HG02970 (cell line): ENCODE measurements at regions not wholly inside any gene's neighbourhood (a gene's known extent, or its start where the extent isn't known, plus 50 kb on each side); places are given as distances from the start of the nearest gene placed in this dataset.
A peak's percentile ranks its signal among the peaks of the same experiment; 100 is the strongest.

Experiments used
- ATAC-seq: cut with Tn5 transposase; IDR thresholded peaks from one replicate; pipeline ENCODE4 v1.9.1; 2021; ENCODE audit warnings: mild to moderate bottlenecking, moderate library complexity, moderate number of reproducible peaks; ENCODE audit not compliant: unreplicated experiment, low FRiP score

DNA sequence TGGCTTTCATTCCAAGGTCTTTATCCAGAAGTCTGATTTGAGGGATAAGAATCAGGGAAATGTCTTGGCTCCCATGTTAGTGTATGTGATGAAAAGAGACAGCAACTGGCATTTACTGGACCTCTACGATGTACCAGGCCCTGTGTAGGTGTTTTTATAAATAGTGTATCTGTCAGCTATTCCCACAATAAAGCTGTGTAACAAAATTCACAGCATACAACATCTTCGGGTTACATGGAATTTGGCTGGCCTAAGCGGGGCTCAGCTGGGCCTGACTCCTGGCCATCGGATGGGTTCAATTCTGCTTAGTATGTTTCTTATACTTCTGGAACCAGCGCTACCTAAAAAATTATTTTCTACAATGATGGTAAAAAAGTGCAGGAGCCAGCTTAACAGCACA lies 128.2 kb downstream of the SNX5 start:
- ATAC-seq: no peak

GRCh38 chr20:17838921-17839320 lies 129.7 kb downstream of the SNX5 start:
- ATAC-seq: no peak

DNA sequence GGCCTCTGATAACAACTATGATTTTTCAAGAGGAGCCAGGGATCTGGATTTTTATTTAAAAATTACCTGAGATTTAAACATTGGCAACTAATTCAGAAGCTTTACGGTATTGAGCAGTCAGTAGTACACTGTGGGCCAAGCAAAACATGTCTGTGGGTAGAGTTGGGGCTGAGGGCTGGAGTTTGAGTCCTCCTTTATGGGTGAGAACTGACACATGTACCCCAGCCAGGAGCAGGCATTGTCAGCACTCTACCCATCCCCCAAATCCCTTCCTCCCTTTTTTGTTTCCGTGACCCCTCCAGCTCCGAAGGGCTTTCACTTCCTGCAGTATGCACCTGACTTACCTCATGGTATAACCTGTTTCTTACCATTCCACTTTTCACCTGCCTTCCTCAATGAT lies 131.4 kb downstream of the SNX5 start:
- ATAC-seq: no peak

- ATAC-seq: no peak
Observed at GRCh38 chr20:17836303-17836861, 132.2 kb downstream of the SNX5 start.

DNA sequence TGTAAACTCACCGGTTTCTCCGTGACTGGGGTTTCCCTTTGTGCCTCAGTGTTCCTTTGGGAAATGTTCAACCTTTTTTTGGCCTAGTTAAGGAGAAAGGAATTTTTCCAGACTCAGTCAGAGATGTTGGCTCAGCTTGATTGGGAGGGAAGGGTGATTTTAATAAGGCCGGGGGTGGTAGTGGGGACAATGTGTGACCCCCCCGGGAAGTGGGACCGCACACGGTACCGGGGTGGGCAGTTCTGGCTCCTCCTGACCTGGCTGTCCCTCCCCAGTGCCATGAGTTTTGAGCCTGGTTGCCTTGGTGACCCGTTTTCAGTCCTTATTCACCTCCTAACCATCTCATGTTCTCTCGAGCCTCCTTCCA lies 132.7 kb downstream of the SNX5 start:
- ATAC-seq: no peak

DNA sequence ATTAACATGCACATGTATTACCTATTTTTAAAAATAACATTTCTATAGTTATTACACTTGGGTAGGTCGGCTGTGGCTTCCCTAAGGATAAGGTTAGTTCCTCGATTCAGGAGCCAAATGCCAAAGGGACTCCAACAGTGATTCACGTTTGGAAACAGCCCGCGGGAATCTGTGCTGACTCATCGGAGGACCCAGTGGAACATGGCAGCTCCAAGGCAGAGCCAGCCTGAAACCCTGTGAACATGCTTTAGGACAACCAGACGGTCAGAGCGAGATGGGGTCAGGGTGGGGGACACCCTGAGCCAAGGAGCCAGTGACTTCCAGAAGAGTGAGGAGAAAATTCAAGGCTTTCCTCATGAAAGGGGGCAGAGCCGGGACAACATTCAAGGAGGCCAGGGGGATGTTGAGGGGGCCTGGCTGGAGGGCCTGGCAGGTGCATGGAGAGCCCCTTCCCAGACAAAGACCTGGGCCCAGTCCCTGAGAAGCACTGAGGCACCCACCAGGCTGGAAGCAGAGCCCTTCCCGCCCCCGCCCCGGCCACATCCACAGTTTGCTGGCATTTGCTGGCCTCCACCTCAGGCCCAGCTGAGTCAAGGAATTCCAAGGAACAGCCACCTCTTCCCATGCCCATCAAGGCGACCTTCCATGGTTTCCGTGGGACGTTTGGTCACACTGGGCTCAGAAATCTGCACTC lies 133.2 kb downstream of the SNX5 start:
- ATAC-seq: no peak

GRCh38 chr20:17834804-17835203 lies 133.8 kb downstream of the SNX5 start:
- no peak for ATAC-seq

- no peak for ATAC-seq
Observed at GRCh38 chr20:17833036-17833674, 133.4 kb downstream of the BANF2 start.

DNA sequence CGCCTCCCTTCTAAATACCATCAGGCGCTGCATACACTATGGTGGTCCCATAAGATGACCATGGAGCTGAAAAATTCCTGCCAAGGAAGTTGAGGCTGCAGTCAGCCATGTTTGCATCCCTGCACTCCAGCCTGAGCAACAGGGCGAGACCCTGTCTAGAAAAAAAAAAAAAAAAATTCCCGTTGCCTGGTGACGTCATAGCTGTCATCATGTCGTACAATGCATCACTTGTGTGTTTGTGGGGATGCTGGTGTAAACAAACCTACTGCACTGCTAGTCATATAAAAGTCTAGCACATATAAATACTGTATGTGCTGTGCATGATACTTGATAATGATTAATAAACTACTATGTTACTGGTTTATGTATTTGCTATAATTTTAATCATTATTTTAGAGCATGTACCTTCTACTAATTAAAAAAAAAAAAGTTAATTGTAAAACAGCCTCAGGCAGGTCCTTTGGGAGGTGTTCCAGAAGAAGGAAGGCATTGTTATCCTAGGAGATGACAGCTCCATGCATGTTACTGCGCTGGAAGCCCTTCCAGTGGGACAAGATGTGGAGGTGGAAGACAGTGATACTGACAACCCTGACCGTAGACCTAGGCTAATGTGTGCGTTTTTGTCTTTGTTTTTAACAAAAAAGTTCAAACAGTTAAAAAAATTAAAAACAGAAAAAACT lies 132.6 kb downstream of the BANF2 start:
- no peak for ATAC-seq

GRCh38 chr20:17828598-17829144 lies 128.9 kb downstream of the BANF2 start:
- ATAC-seq: no peak

DNA sequence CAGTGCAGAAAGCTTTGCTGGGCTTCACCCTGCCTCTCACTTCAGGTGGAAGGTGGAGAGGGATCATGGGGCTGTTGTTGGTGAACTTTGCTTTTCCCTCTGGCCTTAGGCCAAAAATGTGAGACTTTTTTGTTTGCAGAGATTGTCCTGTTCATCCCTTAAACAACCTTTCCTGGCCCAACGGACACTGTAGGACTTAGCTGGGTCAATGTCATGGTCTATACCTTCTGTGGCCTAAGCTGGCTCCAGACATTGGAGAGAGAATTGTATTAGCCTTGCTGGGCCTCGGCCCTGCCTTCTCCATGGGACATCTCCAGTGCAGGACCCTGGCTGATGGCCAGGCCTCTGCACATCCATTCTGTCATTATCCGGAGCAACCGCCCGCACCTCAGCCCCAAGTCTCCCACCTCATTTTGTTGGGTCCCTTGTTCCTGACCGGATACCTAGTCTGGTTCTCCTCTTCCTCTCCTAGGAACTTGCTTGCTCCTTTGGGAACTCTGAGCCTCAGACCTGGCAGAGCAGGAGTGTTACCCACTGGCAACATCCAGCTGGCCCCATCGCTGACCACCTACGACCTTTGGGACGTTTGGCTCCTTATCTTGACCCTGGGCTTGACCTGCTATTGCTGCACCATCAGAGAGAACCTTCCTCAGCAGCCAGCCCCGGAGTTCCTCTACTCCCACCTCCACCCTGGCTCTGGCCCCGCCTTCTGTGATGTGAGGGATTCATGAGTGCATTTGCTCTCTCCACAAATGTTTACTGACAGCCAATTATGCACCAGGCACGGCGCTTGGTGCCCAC lies 128.2 kb downstream of the BANF2 start:
- no peak for ATAC-seq

DNA sequence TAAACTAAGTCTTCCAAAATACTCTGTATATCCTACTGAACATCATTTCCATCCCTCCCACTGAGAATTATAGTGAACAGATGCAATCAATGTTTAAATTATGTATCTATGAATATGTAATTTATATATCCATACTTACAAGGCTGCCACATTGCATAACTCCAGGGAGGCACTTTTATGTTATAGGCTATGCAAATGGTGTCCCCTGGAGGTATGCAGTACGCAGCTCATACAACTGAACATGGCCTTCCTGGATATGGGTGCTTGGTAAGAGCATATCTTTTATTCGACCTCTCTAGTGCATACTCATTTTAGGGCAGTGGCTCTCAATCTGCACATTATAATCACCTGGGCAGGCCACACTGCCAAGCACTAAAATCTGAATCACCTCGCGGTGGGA lies 127.3 kb downstream of the BANF2 start:
- no peak for ATAC-seq

- peak; percentile 78 for ATAC-seq
Observed at GRCh38 chr20:17825960-17826843, 126.4 kb downstream of the BANF2 start.

GRCh38 chr20:17825252-17825959 lies 125.6 kb downstream of the BANF2 start:
- no peak for ATAC-seq

- no peak for ATAC-seq
Observed at GRCh38 chr20:17824676-17825251, 125.0 kb downstream of the BANF2 start.

DNA sequence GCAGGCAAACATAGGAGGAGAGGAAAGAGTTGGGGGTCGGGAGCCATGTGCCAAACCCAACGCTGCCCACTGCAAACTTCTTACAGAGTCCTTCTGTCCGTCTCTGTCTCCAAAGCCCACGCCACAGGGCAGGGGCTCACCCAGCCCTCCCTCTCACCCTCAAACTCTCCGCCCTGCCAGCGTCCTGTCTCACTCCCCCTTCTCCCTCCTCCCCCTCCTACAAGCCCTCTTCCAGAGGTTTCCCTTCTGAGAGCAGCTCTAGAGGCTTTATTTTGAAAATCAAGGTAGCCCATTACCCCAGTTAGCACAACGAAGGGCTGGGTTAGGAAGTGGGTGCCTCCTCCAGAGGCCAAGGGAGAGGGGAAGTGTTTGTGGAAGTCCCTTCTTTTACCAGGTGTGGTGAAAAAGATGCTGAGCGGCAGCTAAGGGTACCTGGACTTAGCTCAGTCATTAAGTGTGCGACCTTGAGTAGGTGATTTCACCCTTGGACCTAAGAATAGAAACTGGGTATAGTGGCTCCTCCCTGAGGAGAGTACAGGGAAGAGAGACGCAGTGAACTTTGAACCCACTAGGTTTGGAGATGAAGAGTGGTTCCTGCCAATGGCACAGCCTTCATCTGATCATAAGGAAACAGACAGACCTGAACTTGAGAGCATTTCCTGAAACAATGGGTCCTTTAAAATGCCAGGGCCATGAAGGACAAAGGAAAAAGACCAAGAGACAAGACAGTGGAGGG lies 123.8 kb downstream of the BANF2 start:
- no peak for ATAC-seq

- ATAC-seq: no peak
Observed at GRCh38 chr20:17822540-17823408, 123.0 kb downstream of the BANF2 start.
